NOMO-1 (cell line): ENCODE measurements at regions not wholly inside any gene's neighbourhood (a gene's known extent, or its start where the extent isn't known, plus 50 kb on each side); places are given as distances from the start of the nearest gene placed in this dataset.
"Not testable (repeated sequence)": the region's sequence is repeated elsewhere in the genome, so short reads cannot be mapped to it uniquely, and the experiment has no call there.

ENCODE experiments used
- DNase-seq, 2 experiments: peaks; one replicate each; lab custom pipeline; 2025; ENCODE audit not compliant: unreplicated experiment in 2 of 2; lab: John Stamatoyannopoulos, UW

DNA sequence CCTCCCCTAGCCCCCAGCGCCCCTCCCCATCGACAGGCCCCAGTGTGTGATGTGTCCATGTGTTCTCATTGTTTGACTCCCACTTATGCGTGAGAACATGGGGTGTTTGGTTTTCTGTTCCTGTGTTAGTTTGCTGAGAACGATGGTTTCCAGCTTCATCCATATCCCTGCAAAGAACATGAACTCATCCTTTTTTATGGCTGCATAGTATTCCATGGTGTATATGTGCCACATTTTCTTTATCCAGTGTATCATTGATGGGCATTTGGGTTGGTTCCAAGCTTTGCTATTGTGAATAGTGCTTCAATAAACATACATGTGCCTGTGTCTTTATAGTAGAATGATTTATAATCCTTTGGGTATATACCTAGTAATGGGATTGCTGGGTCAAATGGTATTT lies 107.6 kb upstream of the ADGRG2 start:
- not testable (repeated sequence) for DNase-seq

DNA sequence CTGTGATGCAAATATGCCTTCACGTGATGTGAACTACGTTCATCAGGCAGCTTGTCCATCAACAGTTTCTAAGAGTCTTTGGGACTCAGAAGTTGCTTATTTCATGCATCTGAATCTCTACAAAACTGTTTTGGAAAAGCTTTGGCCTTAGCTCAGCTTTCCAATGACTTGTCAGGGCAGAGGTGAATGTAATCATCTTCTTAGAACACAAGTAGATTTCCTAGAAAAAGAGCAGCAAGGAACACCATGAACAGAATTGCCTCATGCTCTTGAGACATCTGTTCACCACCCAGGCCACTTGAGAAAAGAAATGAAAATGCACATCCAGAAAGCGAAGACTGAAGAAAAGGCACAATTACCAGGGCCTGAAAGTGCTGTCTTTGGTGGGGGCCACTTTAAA lies 105.8 kb upstream of the PDHA1 start:
- DNase-seq, result no peak

- no peak for DNase-seq
These were observed 100.3 kb upstream of the PDHA1 start for GRCh38 chrX:19243431-19243830.

- DNase-seq, result not testable (repeated sequence)
These were observed 98.8 kb upstream of the PDHA1 start for GRCh38 chrX:19244921-19245320.

DNA sequence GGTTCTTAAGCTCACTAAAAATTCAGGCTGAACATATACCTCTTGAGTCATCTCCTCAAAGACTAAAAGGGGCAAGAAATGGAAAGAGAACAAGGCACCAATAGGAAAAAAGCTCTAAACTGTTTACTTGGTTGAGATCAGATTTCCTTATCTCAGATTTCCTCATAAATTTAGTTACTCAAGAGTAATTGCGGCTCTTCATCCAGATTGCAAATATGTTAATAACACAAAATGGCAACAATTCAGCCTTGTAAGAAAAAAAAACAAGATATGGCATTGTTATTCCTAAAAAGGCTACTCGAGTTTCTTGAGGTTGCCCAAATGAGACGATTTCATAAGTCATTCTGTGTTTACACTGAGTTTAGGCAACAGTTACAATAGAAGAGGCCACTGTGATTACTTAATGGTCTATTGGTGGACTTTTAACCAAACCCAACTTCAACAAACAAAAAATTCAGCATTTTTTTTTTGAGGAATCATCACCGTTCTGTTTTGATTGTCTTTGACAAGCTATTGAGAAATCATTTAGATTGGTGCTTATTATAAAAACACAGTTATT lies 97.9 kb upstream of the PDHA1 start:
- DNase-seq, result no peak

DNA sequence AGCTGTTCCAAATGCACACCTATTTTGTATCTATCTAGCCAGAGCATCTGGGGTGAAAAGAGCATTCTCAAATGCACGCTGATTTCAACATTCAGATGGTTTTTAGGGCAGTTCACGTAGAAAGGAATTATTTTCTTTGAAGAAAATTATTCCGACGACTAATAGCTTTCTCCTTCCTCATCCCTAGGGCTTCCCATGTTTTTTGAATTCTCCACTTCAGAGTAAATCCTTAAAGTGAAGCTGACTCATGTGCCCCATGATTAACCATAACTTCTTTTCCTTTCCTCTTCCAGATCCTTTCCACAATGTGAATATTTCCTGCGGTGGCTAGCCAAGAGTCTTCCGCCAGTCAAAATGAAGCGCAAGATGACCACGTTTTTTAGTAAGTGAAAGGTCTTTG lies 86.7 kb upstream of the PDHA1 start:
- no peak for DNase-seq

- not testable (repeated sequence) for DNase-seq
These were observed 82.7 kb upstream of the PDHA1 start for GRCh38 chrX:19261026-19261425.

DNA sequence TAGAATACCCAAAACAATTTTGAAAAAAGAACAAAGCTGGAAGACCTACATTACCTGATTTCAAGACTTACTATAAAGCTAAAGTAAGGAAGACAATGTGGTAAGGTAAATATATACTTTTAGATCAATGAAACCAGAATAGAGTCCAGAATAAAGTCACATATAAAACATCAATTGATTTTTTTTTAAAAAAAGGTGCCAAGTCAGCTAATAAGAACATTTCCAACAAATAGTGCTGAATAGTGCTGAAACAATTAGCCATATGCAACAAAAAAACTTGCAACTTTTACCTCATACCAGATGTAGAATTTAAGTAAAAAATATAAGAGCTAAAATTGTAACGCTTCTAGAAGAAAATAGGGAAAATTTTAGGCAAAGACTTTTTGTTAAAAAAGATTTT lies 73.0 kb upstream of the PDHA1 start:
- DNase-seq, result no peak

DNA sequence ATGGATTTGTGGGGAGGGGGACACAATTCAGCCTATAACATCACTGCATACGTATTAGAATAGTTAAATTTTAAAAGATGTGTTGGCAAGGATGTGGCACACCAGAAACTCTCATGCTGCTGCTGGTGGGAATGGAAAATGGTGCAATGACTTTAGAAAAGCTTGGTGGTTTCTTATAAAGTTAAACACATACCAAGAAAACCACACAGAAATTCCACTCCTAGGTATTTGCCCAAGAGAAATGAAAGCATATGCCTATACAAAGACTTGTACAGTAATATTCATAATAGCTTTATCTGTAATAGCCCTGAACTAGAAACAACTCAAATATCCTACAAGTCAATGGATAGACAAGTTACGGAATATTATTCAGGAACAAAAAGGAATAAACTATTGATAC lies 71.3 kb upstream of the PDHA1 start:
- DNase-seq, result no peak

DNA sequence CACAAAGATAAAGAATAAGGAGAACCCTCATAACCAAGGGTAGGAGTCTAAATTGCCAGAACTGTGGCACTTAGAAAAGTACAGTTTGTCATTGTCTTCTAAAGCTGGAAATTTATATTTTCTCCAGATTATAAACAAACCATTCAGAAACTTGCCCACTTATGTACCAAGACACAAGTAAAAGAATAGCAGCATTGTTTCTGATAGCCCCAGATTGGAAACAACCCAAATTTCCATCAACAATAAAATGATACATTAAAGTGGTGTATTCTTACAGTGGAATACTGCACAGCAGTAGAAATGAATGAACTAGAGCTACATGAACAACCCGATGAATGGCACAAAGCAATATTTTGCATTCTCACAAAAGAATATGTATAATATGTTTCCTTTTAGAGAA lies 63.1 kb upstream of the PDHA1 start:
- no peak for DNase-seq

GRCh38 chrX:19281256-19281655 lies 62.5 kb upstream of the PDHA1 start:
- no peak for DNase-seq

DNA sequence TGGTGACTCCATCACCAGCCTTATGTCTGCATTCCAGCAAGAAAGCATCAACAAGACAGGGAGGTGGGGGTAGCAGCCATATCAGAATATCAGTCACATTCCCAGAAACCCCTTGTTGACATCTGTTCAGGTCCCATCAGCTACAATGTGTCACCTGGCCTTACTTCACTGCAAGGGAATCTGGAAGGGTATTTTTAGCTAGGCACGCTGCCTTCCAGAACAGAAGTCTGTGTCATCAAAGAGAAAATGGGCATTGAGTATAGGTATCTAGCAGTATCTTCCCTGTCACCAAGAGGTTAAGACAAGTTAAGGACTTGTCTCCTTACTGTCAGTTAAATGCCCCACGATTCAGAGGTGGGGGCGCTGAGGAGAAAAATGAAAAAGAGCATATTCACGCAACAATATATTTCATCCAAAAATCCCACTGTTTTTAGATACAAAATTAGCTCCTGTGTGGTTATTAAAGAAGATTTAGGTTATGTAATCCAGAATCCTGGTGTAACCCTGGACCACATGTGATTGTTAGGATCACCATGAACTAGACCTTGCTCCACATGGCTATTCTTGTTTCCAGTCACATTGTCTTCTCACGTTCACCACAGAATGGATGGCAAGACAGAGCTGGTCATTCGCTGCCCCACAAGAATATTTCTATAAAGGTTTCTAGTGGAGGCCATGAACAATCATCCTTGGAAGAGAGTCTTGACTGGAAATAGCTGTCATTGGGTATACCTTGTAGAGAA lies 60.0 kb upstream of the PDHA1 start:
- no peak for DNase-seq

- DNase-seq, result no peak
These were observed 57.9 kb upstream of the PDHA1 start for GRCh38 chrX:19285857-19286256.

DNA sequence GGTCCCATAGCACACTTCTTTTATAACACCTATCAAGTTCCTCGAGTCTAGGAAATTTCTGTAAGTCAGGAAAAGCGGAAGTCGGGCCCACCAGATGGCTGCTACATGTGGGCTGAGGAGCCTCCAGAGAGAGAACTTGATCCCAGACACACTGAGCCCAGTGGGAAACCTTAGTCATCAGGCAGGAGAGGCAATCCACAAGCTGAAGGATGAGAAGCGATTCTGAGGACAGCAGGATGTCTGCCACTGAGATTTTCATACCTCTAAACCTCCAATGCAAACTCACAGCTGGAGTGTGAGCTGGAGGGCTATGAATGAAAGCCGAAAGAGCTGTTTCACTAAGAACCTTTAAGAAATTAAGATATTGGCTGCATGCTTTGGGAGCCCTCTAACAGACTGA lies 52.6 kb upstream of the PDHA1 start:
- DNase-seq, result no peak

DNA sequence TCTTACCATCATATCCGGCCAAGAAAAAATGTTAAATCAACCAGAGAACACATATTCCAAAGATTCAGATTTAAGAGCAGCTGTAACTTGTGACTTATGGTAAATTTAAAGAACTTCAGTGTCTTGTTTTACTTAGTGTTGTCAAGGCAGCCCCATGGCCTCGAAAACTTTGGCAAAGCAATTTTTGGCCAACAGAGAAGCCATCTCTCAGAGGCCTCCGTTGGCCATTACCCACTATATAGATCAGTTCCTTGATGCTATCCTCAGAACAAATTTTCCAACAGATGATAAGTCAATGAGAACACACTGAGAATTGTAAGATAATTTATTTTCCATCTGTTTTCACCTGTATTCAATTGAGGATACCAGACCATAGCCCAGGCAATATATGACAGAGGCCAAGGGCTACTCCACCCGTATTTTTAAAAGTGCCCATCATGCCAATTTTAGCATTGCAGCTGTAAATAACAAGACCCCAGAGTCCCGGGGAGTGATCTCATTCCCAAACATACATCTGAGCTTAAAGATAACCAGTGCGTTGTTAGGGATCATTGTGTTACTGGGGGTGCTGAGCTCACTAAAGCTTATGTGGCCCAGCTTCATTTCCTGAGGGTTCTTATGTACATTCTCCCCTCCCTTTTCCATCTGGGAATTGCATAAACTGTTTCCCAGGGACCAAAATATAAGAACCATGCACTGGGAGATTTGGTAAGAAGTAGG lies 50.0 kb upstream of the PDHA1 start:
- no peak for DNase-seq
